Panc1 (cell line): ENCODE measurements at regions not wholly inside any gene's neighbourhood (a gene's known extent, or its start where the extent isn't known, plus 50 kb on each side); places are given as distances from the start of the nearest gene placed in this dataset.

Experiments used
- CTCF ChIP-seq: fragments of 450-650 bp; IDR thresholded peaks from 2 replicates; pipeline ENCODE4 v1.5.1; 2017; ENCODE audit warnings: mild to moderate bottlenecking
- POLR2AphosphoS5 ChIP-seq: IDR thresholded peaks from 2 replicates; pipeline ENCODE4 v1.6.1; 2012; ENCODE audit warnings: mild to moderate bottlenecking, low read depth, low read length, moderate library complexity
- REST ChIP-seq, 2 experiments: IDR thresholded peaks; 2 replicates each; pipeline ENCODE4 v1.6.1; 2011 to 2012; ENCODE audit warnings: low read depth in 2 of 2, control low read depth in 1 of 2, low read length in 1 of 2, mild to moderate bottlenecking in 1 of 2, moderate library complexity in 1 of 2; ENCODE audit not compliant: insufficient read depth in 1 of 2
- SIN3A ChIP-seq: IDR thresholded peaks from 2 replicates; pipeline ENCODE4 v1.6.1; 2012; ENCODE audit warnings: low read depth, mild to moderate bottlenecking, low read length, moderate library complexity, borderline replicate concordance; ENCODE audit not compliant: insufficient read depth
- TCF7L2 ChIP-seq: IDR thresholded peaks from 2 replicates; pipeline ENCODE4 v1.6.1; 2011; ENCODE audit warnings: mild to moderate bottlenecking, low read depth, low read length, inconsistent platforms

GRCh38 chr1:14137411-14138134 is 437.6 kb downstream of the PRDM2 start:
- no peak for TF ChIP-seq POLR2AphosphoS5
- TF ChIP-seq REST (IDR thresholded peaks at IDR 0.05; ENCODE audit: insufficient read depth in 1 of 2, low read depth in 2 of 2, low read length in 1 of 2), result no peak
- TF ChIP-seq CTCF, result no peak
- no peak for TF ChIP-seq SIN3A
- no peak for TF ChIP-seq TCF7L2
